Nephron progenitor cell (in vitro differentiated cells): ENCODE measurements at regions not wholly inside any gene's neighbourhood (a gene's known extent, or its start where the extent isn't known, plus 50 kb on each side); places are given as distances from the start of the nearest gene placed in this dataset.
"Not testable (repeated sequence)": the region's sequence is repeated elsewhere in the genome, so short reads cannot be mapped to it uniquely, and the experiment has no call there.

Source experiments
- DNase-seq: peaks from one replicate; pipeline ENCODE4 v3.0.0; 2021
- H3K27ac Mint-ChIP-seq: 2 replicates; pipeline ENCODE4 v1.8.0; 2021; ENCODE audit warnings: mild to moderate bottlenecking, moderate library complexity, mixed read lengths
- H3K27me3 Mint-ChIP-seq: 2 replicates; pipeline ENCODE4 v1.8.0; 2021; ENCODE audit warnings: mild to moderate bottlenecking, low read depth, mixed read lengths; ENCODE audit not compliant: poor library complexity
- H3K36me3 Mint-ChIP-seq: 2 replicates; pipeline ENCODE4 v1.8.0; 2021; ENCODE audit warnings: low read depth, mixed read lengths
- H3K4me1 Mint-ChIP-seq: 2 replicates; pipeline ENCODE4 v1.8.0; 2021; ENCODE audit warnings: mixed read lengths
- H3K4me3 Mint-ChIP-seq: 2 replicates; pipeline ENCODE4 v1.8.0; 2021; ENCODE audit warnings: mild to moderate bottlenecking, moderate library complexity, mixed read lengths
- H3K9me3 Mint-ChIP-seq: 2 replicates; pipeline ENCODE4 v1.8.0; 2021; ENCODE audit warnings: mild to moderate bottlenecking, moderate library complexity, mixed read lengths
- TF ChIP-seq, protein P1 (sequence below): fragments of 200-600 bp; sonication (generic); IDR thresholded peaks from 2 replicates; pipeline ENCODE4 v1.5.0; 2021; ENCODE audit warnings: antibody characterized with exemption

DNA sequence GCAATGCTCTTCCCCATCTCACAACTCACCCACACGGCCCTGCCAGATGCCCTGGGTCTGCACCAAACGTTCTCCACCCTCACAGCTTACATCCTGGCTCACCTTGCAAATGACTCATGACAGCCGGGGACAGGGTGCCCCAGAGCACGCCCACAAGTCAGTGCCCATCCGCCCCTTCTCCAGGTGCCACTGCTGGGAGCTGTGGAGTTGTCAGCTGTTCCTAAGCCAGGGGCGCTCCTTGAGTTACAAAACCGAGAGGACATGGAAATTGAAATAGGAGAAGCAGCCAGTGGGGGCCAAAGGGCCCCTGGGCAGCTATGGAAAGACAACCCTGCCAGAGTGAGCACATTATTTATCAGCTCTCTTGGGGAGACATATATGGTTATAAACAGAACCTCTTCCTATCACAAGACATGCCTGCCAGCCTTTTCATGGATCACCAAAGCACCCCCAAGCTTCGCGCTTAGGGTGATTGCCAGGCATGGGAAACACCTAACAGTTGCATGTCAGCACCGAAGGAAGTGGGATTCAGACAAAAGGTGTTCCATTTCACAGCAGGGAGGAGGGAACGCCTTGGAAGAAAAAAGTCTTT, 236.8 kb downstream of the LY86 start:
- Mint-ChIP-seq H3K27me3 (peaks cover 3% of the 10 kb centered on the region), H3K36me3 (no peaks in the 10 kb centered on the region), H3K4me3 (peak overlapping the region; percentile 40), H3K4me1 (peaks cover 9% of the 10 kb centered on the region), H3K9me3 (no peaks in the 10 kb centered on the region), H3K27ac (no peak overlapping the region)
- TF ChIP-seq, protein P1, sequence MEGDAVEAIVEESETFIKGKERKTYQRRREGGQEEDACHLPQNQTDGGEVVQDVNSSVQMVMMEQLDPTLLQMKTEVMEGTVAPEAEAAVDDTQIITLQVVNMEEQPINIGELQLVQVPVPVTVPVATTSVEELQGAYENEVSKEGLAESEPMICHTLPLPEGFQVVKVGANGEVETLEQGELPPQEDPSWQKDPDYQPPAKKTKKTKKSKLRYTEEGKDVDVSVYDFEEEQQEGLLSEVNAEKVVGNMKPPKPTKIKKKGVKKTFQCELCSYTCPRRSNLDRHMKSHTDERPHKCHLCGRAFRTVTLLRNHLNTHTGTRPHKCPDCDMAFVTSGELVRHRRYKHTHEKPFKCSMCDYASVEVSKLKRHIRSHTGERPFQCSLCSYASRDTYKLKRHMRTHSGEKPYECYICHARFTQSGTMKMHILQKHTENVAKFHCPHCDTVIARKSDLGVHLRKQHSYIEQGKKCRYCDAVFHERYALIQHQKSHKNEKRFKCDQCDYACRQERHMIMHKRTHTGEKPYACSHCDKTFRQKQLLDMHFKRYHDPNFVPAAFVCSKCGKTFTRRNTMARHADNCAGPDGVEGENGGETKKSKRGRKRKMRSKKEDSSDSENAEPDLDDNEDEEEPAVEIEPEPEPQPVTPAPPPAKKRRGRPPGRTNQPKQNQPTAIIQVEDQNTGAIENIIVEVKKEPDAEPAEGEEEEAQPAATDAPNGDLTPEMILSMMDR, result no peak
- no peak for DNase-seq

DNA sequence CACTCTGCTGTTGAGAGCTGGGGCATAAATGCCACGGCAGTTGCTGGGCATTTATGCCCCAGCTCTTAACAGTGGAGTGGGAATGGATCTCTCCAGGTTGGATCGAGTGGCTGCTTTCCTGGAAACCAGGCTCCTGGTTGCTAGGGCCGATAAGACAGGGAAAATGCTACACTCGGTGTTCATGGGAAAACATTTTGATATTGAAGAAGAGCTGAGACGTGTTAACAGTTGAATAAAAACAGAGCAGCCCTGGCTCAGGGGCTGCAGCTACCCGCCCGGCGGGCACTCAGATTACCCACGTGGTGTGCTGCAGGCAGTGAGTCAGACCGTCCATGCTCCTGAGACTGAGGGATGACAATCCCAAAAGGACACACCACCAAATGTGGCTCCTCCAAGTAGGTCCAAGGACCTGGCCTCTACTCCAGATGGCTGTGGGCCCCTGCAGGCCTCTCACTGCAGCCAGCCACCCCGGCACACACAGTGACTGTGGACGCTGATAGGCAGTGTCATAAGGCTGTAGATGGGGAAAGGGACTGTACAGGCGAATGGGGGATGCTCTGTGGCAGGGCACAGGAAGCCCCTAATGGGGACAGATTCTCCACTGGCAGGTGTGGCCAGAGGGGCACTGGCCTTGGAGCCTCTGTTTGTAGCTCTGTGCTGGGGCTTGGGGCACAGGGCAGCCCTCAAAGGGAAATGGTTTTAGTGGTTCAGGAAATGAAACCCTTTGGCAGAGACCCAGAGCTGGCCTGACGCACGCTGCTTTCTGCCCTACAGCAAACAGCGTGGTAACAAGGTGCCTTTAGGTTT, 237.8 kb downstream of the LY86 start:
- no peak overlapping the region for H3K27ac Mint-ChIP-seq
- TF ChIP-seq, protein P1, result no peak
- no peaks in the 10 kb centered on the region for H3K4me1 Mint-ChIP-seq
- H3K27me3 Mint-ChIP-seq, result peaks cover 3% of the 10 kb centered on the region
- peak overlapping the region; percentile 53 for H3K4me3 Mint-ChIP-seq
- no peaks in the 10 kb centered on the region for H3K36me3 Mint-ChIP-seq
- no peak for DNase-seq
- no peaks in the 10 kb centered on the region for H3K9me3 Mint-ChIP-seq

DNA sequence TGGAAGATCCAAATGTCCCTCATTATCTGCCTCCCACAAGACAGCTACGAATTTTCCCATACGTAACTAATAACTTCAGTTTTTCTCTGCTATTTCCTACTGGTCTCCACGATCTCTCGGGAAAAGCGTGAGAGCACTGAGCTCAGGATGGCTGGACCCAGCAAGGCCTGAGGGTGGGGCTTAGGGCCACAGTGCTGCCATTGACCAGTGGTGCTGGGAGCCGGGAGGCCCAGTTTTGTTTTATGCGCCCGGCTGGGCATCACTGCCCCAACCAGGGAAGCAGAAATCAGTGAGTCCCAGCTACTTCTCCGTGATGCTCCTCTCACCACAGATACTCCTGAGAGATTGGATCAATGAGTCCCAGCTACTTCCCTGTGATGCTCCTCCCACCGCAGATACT, 238.4 kb downstream of the LY86 start:
- H3K4me3 Mint-ChIP-seq, result no peak overlapping the region
- H3K9me3 Mint-ChIP-seq, result no peaks in the 10 kb centered on the region
- H3K36me3 Mint-ChIP-seq, result no peaks in the 10 kb centered on the region
- TF ChIP-seq, protein P1, result no peak
- no peaks in the 10 kb centered on the region for H3K4me1 Mint-ChIP-seq
- peaks cover 3% of the 10 kb centered on the region for H3K27me3 Mint-ChIP-seq
- DNase-seq, result no peak
- no peak overlapping the region for H3K27ac Mint-ChIP-seq

DNA sequence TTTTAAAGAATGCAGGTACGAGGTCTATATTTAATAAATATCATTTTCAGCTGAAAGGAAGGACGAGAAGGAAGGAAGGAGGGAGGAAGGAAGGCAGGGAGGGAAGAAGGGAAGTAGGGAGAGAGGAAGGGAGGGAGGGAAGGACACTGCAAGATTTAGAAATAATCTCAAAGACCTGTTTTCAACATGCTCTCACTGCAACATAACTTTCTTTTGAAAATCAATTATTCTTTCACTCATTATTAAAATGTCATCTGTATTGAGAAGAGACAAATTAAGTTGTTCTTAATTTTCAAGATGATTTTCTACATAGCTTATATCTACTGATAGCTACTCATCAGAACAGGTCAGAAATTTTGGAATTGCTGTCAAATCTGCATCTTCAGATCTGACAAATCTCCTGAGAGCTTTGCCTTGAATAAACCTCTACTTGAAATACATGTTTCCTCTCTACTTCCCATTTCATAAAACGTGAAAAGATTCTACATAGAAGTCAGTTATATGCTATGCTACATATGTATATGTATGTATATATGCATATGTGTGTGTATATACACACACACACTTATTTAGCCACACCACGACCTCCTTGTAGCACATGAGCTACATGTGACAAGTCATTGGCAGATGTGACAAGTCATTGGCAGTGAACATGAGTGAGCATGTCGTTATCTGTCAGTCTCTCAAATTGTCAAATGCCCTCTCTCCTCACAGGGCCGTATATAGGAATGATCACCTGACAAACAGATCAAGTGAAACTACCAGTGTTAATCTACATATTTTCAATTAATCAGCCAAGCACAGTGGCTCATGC, 241.6 kb downstream of the LY86 start:
- H3K4me1 Mint-ChIP-seq, result peaks cover 7% of the 10 kb centered on the region
- H3K4me3 Mint-ChIP-seq, result no peak overlapping the region
- H3K36me3 Mint-ChIP-seq, result no peaks in the 10 kb centered on the region
- peaks cover 5% of the 10 kb centered on the region for H3K27me3 Mint-ChIP-seq
- no peak overlapping the region for H3K27ac Mint-ChIP-seq
- DNase-seq, result no peak
- TF ChIP-seq, protein P1, result no peak
- no peaks in the 10 kb centered on the region for H3K9me3 Mint-ChIP-seq

DNA sequence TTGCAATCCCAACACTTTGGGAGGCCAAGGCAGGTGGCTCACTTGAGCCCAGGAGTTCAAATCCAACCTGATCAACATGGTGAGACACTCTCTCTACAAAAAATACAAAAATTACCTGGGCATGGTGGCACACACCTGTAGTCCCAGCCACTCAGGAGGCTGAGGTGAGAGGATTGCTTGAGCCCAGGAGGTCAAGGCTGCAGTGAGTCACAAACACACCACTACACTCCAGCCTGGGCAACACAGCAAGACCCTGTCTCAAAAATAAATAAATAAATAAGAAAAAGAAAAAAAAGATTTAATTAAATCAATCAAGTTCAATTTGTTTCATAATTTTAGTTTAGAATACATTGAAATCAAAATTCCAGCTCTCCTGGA, 242.2 kb downstream of the LY86 start:
- not testable (repeated sequence) for H3K27ac Mint-ChIP-seq, H3K4me3 Mint-ChIP-seq, H3K9me3 Mint-ChIP-seq, H3K36me3 Mint-ChIP-seq, H3K4me1 Mint-ChIP-seq, DNase-seq, H3K27me3 Mint-ChIP-seq

DNA sequence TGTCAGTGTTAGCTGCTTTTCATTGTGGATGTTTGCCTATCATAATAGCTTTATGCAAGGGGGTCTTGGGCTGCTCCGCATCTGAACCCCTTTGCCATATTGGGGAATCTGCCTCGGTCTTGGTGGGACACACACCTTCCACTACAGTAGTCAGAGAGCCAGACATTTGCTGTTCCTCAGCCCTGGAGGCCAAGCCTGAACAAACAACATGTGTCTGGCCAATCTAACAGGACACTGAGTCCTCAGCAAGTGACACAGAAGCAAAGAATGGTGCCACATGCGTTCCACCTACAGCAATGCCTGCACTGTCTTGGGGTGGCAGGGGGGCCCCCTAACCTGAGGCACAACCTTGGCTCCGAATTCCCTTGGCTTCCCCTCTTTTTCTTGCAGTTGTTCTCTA, 243.9 kb downstream of the LY86 start:
- H3K4me1 Mint-ChIP-seq, result peaks cover 7% of the 10 kb centered on the region
- H3K4me3 Mint-ChIP-seq, result no peak overlapping the region
- no peak overlapping the region for H3K27ac Mint-ChIP-seq
- H3K9me3 Mint-ChIP-seq, result no peaks in the 10 kb centered on the region
- no peak for DNase-seq
- H3K27me3 Mint-ChIP-seq, result peaks cover 19% of the 10 kb centered on the region
- TF ChIP-seq, protein P1, result no peak
- no peaks in the 10 kb centered on the region for H3K36me3 Mint-ChIP-seq
